Gastroesophageal sphincter (tissue), 3 donors: ENCODE measurements at regions not wholly inside any gene's neighbourhood (a gene's known extent, or its start where the extent isn't known, plus 50 kb on each side); places are given as distances from the start of the nearest gene placed in this dataset.

ENCODE experiments used
- POLR2A ChIP-seq, 2 donors: fragments of 450-650 bp; IDR thresholded peaks; one replicate each; pipeline ENCODE4 v1.6.1; 2017; ENCODE audit warnings: antibody characterized with exemption in 2 of 2, mild to moderate bottlenecking in 2 of 2, moderate library complexity in 1 of 2
- TF ChIP-seq, protein P1 (sequence below), 4 experiments: fragments of 200-600 bp in 2 of 4; fragments of 450-650 bp in 2 of 4; sonication (generic) in 1 of 4; IDR thresholded peaks; one replicate each; pipeline ENCODE4 v1.5.1; 2017 to 2019; ENCODE audit warnings: antibody characterized with exemption in 4 of 4, mild to moderate bottlenecking in 2 of 4, moderate library complexity in 2 of 4

DNA sequence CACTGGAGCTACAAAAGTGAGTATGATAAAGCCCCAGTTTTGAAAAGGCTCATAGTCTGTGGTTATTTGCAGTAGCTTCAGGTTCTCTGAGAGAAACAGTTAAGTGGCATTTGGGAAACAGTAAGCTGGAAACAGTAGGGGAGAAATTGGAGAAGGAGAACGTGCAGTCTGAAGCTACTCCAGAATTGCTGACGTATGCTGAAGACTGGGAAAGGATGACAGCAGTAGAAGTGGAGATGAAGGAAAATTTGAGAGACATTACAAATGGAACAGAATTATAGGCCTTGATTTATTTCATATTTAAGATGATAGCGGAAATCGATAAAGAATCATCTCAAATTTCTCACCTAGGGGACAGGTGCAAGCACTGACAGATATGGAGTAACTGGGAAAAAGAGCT is 248.8 kb downstream of the CAAP1 start:
- TF ChIP-seq, protein P1, sequence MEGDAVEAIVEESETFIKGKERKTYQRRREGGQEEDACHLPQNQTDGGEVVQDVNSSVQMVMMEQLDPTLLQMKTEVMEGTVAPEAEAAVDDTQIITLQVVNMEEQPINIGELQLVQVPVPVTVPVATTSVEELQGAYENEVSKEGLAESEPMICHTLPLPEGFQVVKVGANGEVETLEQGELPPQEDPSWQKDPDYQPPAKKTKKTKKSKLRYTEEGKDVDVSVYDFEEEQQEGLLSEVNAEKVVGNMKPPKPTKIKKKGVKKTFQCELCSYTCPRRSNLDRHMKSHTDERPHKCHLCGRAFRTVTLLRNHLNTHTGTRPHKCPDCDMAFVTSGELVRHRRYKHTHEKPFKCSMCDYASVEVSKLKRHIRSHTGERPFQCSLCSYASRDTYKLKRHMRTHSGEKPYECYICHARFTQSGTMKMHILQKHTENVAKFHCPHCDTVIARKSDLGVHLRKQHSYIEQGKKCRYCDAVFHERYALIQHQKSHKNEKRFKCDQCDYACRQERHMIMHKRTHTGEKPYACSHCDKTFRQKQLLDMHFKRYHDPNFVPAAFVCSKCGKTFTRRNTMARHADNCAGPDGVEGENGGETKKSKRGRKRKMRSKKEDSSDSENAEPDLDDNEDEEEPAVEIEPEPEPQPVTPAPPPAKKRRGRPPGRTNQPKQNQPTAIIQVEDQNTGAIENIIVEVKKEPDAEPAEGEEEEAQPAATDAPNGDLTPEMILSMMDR (IDR thresholded peaks at IDR 0.05) = no peak
- no peak for TF ChIP-seq POLR2A (IDR thresholded peaks at IDR 0.05)
